GM12878 (cell line): ENCODE measurements at regions not wholly inside any gene's neighbourhood (a gene's known extent, or its start where the extent isn't known, plus 50 kb on each side); places are given as distances from the start of the nearest gene placed in this dataset.

Experiments used
- ATAC-seq: fragments of 200-7000 bp; cut with Tn5 transposase; 3 replicates; pipeline ENCODE4 v1.9.1; 2020; ENCODE audit warnings: mild to moderate bottlenecking, moderate library complexity
- BruUV-seq: library from RNA; stranded (reverse); fragments of 400-500 nt; replicated peaks from 2 replicates; lab custom pipeline; 2021; lab: Mats Ljungman, UMichigan
- CTCF ChIA-PET: fragments of 300-600 bp; sonication (Branson Sonifier 250); formaldehyde crosslinking; extraction: SDS; loops from one replicate; lab custom pipeline; 2021; ENCODE audit warnings: inconsistent platforms; lab: Yijun Ruan, JAX
- POLR2A ChIA-PET: fragments of 350-600 bp; formaldehyde crosslinking; extraction: SDS; loops from one replicate; lab custom pipeline; 2021; ENCODE audit warnings: inconsistent platforms; lab: Charles Lee
- RAD21 ChIA-PET: fragments of 300-600 bp; sonication (Branson Sonifier 250); formaldehyde crosslinking; loops from one replicate; lab custom pipeline; 2023; ENCODE audit warnings: antibody characterized with exemption; ENCODE audit not compliant: unreplicated experiment; lab: Charles Lee
- SMC1A ChIA-PET: fragments of 300-600 bp; sonication (Branson Sonifier 250); formaldehyde crosslinking; loops from one replicate; lab custom pipeline; 2023; ENCODE audit not compliant: unreplicated experiment, uncharacterized antibody; lab: Charles Lee
- DNase-seq: peaks from one replicate; pipeline ENCODE4 v3.0.0-alpha.2; 2011; ENCODE audit warnings: low read depth, low spot score
- FAIRE-seq: peaks from 3 replicates; lab custom pipeline; 2011; peaks lifted over from hg19 to GRCh38; lab: Jason Lieb, UNC
- H2AFZ ChIP-seq: 2 replicates; pipeline ENCODE4 v1.6.0; 2011; ENCODE audit warnings: low read depth, low read length, control low read depth; ENCODE audit not compliant: control insufficient read depth
- H3K27ac ChIP-seq: 2 replicates; pipeline ENCODE4 v1.5.1; 2011; ENCODE audit warnings: control low read depth; ENCODE audit not compliant: control insufficient read depth, insufficient read depth
- H3K27me3 ChIP-seq, 2 experiments: replicated peaks in 1 of 2; 2 replicates each; pipeline versions ENCODE4 v1.6.0 to v1.6.1; 2011; ENCODE audit warnings: low read length in 1 of 2; ENCODE audit not compliant: control insufficient read depth in 2 of 2, insufficient read depth in 2 of 2
- H3K36me3 ChIP-seq, 2 experiments: 2 replicates each; pipeline ENCODE4 v1.5.1; 2011; ENCODE audit warnings: low read length in 1 of 2; ENCODE audit not compliant: control insufficient read depth in 2 of 2, insufficient read depth in 2 of 2
- H3K4me1 ChIP-seq: 2 replicates; pipeline ENCODE4 v1.6.1; 2011; ENCODE audit warnings: mild to moderate bottlenecking, low read length, moderate library complexity, mixed read lengths; ENCODE audit not compliant: control insufficient read depth, insufficient read depth
- H3K4me2 ChIP-seq: 2 replicates; pipeline ENCODE4 v1.6.0; 2011; ENCODE audit warnings: control low read depth; ENCODE audit not compliant: control insufficient read depth, insufficient read depth
- H3K4me3 ChIP-seq: fragments of 200-600 bp; sonication (generic); 2 replicates; pipeline ENCODE4 v1.5.1; 2016
- H3K79me2 ChIP-seq: 2 replicates; pipeline ENCODE4 v1.6.0; 2011; ENCODE audit warnings: low read length; ENCODE audit not compliant: control insufficient read depth, insufficient read depth
- H3K9ac ChIP-seq: 2 replicates; pipeline ENCODE4 v1.8.0; 2011; ENCODE audit warnings: low read length, control low read depth, mixed read lengths; ENCODE audit not compliant: control insufficient read depth, insufficient read depth
- H3K9me3 ChIP-seq: replicated peaks from 3 replicates; pipeline ENCODE4 v1.5.1; 2011; ENCODE audit warnings: mild to moderate bottlenecking, low read length; ENCODE audit not compliant: control insufficient read depth, insufficient read depth
- H4K20me1 ChIP-seq: 2 replicates; pipeline ENCODE4 v1.6.0; 2011; ENCODE audit not compliant: control insufficient read depth, insufficient read depth
- IRF4 ChIP-seq: IDR thresholded peaks from 2 replicates; pipeline ENCODE4 v1.6.1; 2011; ENCODE audit warnings: low read depth, low read length
- MXI1 ChIP-seq: fragments of 150-350 bp; IDR thresholded peaks from 2 replicates; pipeline ENCODE4 v1.6.1; 2011; ENCODE audit warnings: low read depth, mild to moderate bottlenecking, inconsistent platforms, low read length, improper control_type of control experiment
- NFYA ChIP-seq: IDR thresholded peaks from 2 replicates; pipeline ENCODE4 v1.6.1; 2011; ENCODE audit warnings: low read depth, mild to moderate bottlenecking, low read length, improper control_type of control experiment, borderline replicate concordance
- POLR2A ChIP-seq: IDR thresholded peaks from 2 replicates; pipeline ENCODE4 v1.6.1; 2011; ENCODE audit warnings: low read depth, mild to moderate bottlenecking, low read length
- POU2F2 ChIP-seq: IDR thresholded peaks from 3 replicates; pipeline ENCODE4 v1.6.1; 2011; ENCODE audit warnings: low read depth, mild to moderate bottlenecking, low read length, borderline replicate concordance
- RFX5 ChIP-seq: IDR thresholded peaks from 2 replicates; pipeline ENCODE4 v1.6.1; 2011; ENCODE audit warnings: low read depth, low read length, improper control_type of control experiment
- ZBED1 ChIP-seq: IDR thresholded peaks from 2 replicates; pipeline ENCODE4 v1.6.1; 2016; ENCODE audit warnings: borderline replicate concordance
- WGBS: methylation state at CpG from one replicate; pipeline ENCODE4 v1.1.6; 2016; ENCODE audit warnings: low lambda C conversion rate; ENCODE audit not compliant: insufficient replicate concordance, insufficient coverage; ENCODE audit errors: missing lambda C conversion rate; 5-methylcytosine and 5-hydroxymethylcytosine counted together
- in situ Hi-C: fragments of 300-500 bp; cut with MboI; formaldehyde crosslinking; loops from 9 replicates; pipeline ENCODE4 v1.14.3; 2018; ENCODE audit warnings: mixed read lengths
- intact Hi-C: fragments of 100-400 bp; cut with micrococcal nuclease; formaldehyde crosslinking; loops from one replicate; pipeline ENCODE4 v1.14.2; 2022; ENCODE audit not compliant: unreplicated experiment
- TF ChIP-seq, protein P1 (sequence below): IDR thresholded peaks from 2 replicates; pipeline ENCODE4 v1.6.1; 2012; ENCODE audit warnings: low read length, inconsistent platforms
- TF ChIP-seq, protein P2 (sequence below): fragments of 450-650 bp; IDR thresholded peaks from 2 replicates; pipeline ENCODE4 v1.6.1; 2017; ENCODE audit warnings: borderline replicate concordance
- TF ChIP-seq, protein P3 (sequence below): fragments of 450-650 bp; IDR thresholded peaks from 2 replicates; pipeline ENCODE4 v1.6.1; 2017; ENCODE audit warnings: mild to moderate bottlenecking, moderate library complexity

- TF ChIP-seq, protein P1, sequence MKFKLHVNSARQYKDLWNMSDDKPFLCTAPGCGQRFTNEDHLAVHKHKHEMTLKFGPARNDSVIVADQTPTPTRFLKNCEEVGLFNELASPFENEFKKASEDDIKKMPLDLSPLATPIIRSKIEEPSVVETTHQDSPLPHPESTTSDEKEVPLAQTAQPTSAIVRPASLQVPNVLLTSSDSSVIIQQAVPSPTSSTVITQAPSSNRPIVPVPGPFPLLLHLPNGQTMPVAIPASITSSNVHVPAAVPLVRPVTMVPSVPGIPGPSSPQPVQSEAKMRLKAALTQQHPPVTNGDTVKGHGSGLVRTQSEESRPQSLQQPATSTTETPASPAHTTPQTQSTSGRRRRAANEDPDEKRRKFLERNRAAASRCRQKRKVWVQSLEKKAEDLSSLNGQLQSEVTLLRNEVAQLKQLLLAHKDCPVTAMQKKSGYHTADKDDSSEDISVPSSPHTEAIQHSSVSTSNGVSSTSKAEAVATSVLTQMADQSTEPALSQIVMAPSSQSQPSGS, result no peak
- TF ChIP-seq MXI1 (no peak), ZBED1 (no peak)
- TF ChIP-seq, protein P2, sequence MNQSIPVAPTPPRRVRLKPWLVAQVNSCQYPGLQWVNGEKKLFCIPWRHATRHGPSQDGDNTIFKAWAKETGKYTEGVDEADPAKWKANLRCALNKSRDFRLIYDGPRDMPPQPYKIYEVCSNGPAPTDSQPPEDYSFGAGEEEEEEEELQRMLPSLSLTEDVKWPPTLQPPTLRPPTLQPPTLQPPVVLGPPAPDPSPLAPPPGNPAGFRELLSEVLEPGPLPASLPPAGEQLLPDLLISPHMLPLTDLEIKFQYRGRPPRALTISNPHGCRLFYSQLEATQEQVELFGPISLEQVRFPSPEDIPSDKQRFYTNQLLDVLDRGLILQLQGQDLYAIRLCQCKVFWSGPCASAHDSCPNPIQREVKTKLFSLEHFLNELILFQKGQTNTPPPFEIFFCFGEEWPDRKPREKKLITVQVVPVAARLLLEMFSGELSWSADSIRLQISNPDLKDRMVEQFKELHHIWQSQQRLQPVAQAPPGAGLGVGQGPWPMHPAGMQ, result no peak
Measured at GRCh38 chr18:23342506-23342905, 110.6 kb upstream of the RIOK3 start (continued).

DNA sequence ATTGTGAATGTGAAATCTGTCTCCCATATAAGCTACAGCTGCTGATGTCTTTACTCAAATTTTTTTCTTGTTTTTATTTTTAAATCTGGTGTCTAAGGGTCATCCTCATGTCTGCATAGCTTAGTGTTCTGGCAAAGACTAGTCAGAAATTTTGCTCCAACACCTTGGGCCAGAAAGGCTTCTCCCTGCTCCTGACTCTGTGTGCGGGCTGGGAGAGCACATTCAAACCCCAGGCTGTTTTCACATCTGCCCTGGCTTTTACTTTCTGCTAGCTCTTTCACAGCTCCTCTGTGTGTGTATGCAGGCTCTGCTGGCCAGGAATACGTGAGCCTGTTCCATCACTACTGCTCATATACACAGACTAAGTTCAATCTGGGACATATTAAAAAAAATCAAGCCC lies 102.9 kb upstream of the RIOK3 start:
- peaks cover 10% of the 10 kb centered on the region; the same call in 1 of the 2 replicates for H3K4me1 ChIP-seq
- no peak for ATAC-seq
- no peaks in the 10 kb centered on the region for H3K27me3 ChIP-seq
- in situ Hi-C loops (no loop called here), intact Hi-C loops (no loop called here)
- BruUV-seq, result no TSS peak
- no peak overlapping the region for H2AFZ ChIP-seq
- DNase-seq, result no peak
- no peaks in the 10 kb centered on the region for H4K20me1 ChIP-seq
- ChIA-PET RAD21 (interaction anchor here (0.8 to 1.3 kb wide), 3 partner anchors 8 to 219 kb away, joined by 3 to 4 read pairs (median 3); no protein-coding TSS in a partner anchor), CTCF (interaction anchor here (0.8 to 1.3 kb wide), 6 partner anchors 8 to 319 kb away, joined by 3 to 5 read pairs (median 4); no protein-coding TSS in a partner anchor), SMC1A (interaction anchor here (0.6 to 2.2 kb wide), 7 partner anchors 8 to 191 kb away, joined by 3 to 5 read pairs (median 4); no protein-coding TSS in a partner anchor), POLR2A (interaction anchor here (0.9 kb wide), 1 partner anchor 30 kb away, joined by 3 read pairs; no protein-coding TSS in a partner anchor)
- peaks cover 2% of the 10 kb centered on the region; the same call in 2 of the 3 replicates for H3K9me3 ChIP-seq
- H3K4me2 ChIP-seq, result no peak overlapping the region
- H3K4me3 ChIP-seq, result no peak overlapping the region
- H3K79me2 ChIP-seq, result no peaks in the 10 kb centered on the region
- no peak overlapping the region for H3K27ac ChIP-seq
- H3K9ac ChIP-seq, result no peak overlapping the region
- no peak for FAIRE-seq
- H3K36me3 ChIP-seq, result no peaks in the 10 kb centered on the region; a peak in 1 of 4 replicates
- TF ChIP-seq POU2F2, result no peak
- TF ChIP-seq POLR2A, result no peak
- TF ChIP-seq RFX5, result no peak
- no peak for TF ChIP-seq IRF4
- TF ChIP-seq, protein P3, sequence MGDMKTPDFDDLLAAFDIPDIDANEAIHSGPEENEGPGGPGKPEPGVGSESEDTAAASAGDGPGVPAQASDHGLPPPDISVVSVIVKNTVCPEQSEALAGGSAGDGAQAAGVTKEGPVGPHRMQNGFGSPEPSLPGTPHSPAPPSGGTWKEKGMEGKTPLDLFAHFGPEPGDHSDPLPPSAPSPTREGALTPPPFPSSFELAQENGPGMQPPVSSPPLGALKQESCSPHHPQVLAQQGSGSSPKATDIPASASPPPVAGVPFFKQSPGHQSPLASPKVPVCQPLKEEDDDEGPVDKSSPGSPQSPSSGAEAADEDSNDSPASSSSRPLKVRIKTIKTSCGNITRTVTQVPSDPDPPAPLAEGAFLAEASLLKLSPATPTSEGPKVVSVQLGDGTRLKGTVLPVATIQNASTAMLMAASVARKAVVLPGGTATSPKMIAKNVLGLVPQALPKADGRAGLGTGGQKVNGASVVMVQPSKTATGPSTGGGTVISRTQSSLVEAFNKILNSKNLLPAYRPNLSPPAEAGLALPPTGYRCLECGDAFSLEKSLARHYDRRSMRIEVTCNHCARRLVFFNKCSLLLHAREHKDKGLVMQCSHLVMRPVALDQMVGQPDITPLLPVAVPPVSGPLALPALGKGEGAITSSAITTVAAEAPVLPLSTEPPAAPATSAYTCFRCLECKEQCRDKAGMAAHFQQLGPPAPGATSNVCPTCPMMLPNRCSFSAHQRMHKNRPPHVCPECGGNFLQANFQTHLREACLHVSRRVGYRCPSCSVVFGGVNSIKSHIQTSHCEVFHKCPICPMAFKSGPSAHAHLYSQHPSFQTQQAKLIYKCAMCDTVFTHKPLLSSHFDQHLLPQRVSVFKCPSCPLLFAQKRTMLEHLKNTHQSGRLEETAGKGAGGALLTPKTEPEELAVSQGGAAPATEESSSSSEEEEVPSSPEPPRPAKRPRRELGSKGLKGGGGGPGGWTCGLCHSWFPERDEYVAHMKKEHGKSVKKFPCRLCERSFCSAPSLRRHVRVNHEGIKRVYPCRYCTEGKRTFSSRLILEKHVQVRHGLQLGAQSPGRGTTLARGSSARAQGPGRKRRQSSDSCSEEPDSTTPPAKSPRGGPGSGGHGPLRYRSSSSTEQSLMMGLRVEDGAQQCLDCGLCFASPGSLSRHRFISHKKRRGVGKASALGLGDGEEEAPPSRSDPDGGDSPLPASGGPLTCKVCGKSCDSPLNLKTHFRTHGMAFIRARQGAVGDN, result no peak
- TF ChIP-seq NFYA, result no peak
- 100% methylated on average over 2 of the region's 2 CpGs for WGBS
